HFF-Myc (cell line): ENCODE measurements at regions not wholly inside any gene's neighbourhood (a gene's known extent, or its start where the extent isn't known, plus 50 kb on each side); places are given as distances from the start of the nearest gene placed in this dataset.
A peak's percentile ranks its signal among the peaks of the same experiment; 100 is the strongest.

Source experiments
- DNase-seq: peaks from one replicate; pipeline ENCODE4 v3.0.0-alpha.2; 2011; ENCODE audit warnings: low read depth; ENCODE audit errors: extremely low read depth
- H3K4me3 ChIP-seq: replicated peaks from 2 replicates; pipeline ENCODE4 v1.5.1; 2011; ENCODE audit warnings: low read depth, mild to moderate bottlenecking, control low read depth, low read length
- TF ChIP-seq, protein P1 (sequence below): IDR thresholded peaks from 2 replicates; pipeline ENCODE4 v1.5.1; 2012; ENCODE audit warnings: mild to moderate bottlenecking, low read depth, low read length, control low read depth; ENCODE audit errors: missing control alignments

DNA sequence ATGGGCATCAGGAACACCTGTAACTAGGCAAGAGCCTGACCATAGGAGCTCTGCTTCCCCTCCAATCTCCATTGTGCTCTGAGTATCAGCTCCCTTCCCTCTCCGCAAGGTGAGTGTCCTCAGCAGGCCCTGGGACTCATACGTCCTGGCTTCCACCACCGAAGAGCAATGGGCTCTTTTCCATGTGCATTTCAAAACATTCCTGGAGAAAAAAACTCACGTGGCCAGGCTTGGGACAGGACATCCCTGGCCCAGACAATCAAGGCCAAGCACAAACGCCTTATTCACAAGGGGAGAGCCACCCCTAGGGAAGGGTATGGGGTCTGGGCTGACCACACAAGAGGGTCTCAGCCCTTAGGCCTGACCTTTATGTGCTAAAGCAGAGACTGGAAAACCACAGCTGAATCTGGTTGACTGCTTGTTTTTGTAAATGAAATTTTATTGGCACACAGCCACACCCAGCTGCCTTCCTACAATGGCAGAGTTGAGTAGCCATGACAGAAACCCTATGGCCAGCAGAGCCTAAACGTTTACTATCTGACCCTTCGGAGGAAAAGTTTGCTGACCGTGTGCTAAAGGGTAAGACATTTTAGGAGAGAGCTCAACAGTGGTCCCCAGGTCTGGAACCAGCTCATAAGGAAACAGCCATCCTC lies 175.7 kb upstream of the ARL4C start:
- no peak overlapping the region for H3K4me3 ChIP-seq
- DNase-seq, result no peak
- TF ChIP-seq, protein P1, sequence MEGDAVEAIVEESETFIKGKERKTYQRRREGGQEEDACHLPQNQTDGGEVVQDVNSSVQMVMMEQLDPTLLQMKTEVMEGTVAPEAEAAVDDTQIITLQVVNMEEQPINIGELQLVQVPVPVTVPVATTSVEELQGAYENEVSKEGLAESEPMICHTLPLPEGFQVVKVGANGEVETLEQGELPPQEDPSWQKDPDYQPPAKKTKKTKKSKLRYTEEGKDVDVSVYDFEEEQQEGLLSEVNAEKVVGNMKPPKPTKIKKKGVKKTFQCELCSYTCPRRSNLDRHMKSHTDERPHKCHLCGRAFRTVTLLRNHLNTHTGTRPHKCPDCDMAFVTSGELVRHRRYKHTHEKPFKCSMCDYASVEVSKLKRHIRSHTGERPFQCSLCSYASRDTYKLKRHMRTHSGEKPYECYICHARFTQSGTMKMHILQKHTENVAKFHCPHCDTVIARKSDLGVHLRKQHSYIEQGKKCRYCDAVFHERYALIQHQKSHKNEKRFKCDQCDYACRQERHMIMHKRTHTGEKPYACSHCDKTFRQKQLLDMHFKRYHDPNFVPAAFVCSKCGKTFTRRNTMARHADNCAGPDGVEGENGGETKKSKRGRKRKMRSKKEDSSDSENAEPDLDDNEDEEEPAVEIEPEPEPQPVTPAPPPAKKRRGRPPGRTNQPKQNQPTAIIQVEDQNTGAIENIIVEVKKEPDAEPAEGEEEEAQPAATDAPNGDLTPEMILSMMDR, result no peak

DNA sequence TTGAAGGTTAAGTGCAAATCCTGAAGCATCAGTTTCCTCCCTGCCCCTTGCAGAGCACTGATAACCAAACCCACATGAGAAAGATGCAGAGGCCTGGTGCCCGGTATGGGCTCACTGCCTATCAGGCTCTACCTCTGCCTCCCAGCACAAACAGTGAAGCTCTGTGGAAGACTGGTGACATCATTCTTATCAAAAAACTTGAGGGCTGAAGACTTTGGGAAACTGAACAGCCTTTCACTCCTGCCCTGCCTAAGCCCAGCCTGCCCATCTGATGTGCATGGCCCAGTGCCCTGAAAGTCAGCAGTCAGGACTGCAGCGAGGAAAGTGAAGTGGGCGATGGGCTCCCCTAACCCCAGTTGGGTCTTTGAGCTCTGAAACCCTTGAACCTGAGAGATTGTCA lies 174.8 kb upstream of the ARL4C start:
- H3K4me3 ChIP-seq, result no peak overlapping the region
- TF ChIP-seq, protein P1, result no peak
- no peak for DNase-seq

DNA sequence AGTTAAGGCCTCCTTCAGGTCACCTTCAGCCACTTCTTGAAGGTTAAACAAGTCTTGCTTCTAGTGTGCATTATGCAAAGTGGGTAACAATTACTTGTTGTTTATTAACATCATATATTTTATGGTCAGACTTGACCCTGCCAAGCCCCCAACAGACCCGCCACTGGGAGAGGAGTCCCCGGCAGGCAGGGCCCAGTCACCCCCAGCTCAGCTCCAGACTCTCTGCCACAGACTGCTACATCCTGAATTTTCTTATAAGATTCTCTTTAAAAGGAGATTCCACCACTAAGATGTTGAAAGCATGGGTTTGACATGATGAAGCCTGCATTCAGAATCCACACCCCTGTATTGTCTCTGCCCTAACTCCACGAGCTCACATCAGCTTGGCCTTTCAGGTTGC lies 174.3 kb upstream of the ARL4C start:
- H3K4me3 ChIP-seq, result no peak overlapping the region
- TF ChIP-seq, protein P1, result no peak
- no peak for DNase-seq

DNA sequence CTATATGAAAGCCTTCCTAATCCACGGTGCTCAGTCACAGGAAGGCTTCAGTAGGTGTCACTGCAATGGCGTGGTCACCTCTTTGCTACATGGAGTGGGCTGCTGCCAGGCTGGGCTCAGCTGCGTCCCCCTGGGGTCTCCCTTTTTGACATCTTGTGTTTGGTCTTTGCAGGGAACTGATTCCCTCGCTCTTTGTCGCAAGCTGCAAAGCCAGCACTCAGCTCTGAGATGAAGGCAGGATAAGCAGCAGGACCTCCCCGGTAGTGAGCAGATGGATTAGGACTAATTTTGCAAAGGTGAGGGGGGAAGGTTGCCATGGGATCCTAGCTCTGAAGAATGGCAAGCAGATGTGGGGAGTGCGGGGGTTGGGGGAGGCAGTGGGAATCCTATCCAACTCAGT lies 173.9 kb upstream of the ARL4C start:
- H3K4me3 ChIP-seq, result no peak overlapping the region
- DNase-seq, result no peak
- TF ChIP-seq, protein P1, result no peak

DNA sequence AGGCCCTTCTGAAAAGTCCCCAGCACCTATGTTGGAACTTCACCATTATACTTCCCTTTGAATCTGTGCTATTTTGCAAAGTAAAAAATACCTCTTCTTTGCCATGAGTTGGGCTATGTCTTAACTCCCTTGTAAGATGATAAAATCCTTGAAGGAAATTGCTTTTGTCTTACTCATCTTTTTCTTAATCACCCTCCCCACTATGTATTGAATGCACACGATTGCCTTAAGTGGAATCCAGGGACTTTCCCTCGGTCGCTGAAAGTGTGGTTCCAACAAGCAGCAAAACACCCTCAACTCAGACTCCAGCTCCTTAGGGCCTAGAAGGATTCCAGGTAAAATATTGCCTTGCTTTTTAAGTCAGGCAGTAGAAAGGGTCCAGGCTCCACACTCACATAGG lies 173.2 kb upstream of the ARL4C start:
- no peak overlapping the region for H3K4me3 ChIP-seq
- no peak for DNase-seq
- TF ChIP-seq, protein P1, result no peak

DNA sequence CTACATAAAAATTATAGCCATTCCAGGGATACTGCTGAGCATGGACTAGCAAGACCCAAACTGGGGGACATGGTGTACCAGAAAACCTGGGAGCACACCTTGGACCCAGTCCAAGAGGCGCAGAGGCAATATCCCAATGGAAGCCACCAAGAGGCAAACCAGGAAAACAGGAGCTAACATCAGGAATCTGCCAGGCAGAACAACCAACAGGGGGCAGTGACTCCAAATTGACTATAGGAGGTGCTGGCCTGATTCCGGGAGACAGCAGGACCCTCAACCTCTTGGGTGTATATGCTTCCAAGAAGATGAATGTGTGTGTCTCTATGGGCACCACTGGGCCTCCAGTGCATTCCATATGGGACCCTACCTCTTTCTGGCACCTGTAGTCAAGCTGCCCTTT lies 172.7 kb upstream of the ARL4C start:
- TF ChIP-seq, protein P1, result peak; percentile 13
- no peak overlapping the region for H3K4me3 ChIP-seq
- no peak for DNase-seq

DNA sequence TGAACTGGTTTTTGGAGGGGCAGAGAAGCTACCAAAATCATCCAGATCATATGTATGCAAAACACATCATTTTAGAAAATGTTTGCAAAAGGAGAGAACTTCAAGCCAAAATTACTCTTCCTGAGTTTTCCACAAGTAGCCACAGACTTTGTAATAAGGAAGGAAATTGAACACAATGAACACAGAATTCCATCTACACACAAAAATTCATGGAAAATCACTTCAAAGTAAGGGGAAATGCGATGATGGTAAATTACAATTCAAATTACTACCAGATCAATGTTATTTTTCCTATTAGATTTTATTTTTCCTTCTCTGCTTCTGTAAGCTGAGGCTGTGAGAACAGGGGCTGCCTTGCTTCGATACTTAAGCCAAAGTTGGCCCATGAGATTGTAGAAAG lies 172.1 kb upstream of the ARL4C start:
- no peak for DNase-seq
- H3K4me3 ChIP-seq, result no peak overlapping the region
- TF ChIP-seq, protein P1, result no peak
